ENCODE measurements at regions not wholly inside any gene's neighbourhood (a gene's known extent, or its start where the extent isn't known, plus 50 kb on each side); places are given as distances from the start of the nearest gene placed in this dataset.

DNA sequence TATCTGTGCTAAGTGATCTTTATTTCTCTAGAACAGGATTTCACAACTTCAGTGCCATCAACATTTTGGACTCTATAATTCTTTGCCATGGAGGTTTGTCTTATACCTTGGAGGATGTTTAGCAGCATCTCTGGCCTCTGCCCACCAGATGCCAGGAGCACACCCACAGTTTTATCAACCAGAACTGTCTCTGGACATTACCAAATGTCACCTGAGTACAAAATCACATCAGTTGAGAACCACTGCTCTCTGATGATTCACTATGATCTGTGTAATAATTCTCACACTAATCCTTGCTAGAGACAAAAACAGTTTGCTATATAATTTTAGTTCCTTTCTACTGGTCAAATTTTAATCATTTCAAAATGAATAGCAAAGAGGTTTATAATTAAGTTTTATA is 102.8 kb upstream of the AMZ2 start (continued):
- no peak for TF ChIP-seq CBX8 (IDR thresholded peaks at IDR 0.05; ENCODE audit: borderline replicate concordance, low read depth, low read length)
- no peak for TF ChIP-seq POU5F1 (IDR thresholded peaks at IDR 0.05; ENCODE audit: low read depth, low read length)
- TF ChIP-seq, protein P1, sequence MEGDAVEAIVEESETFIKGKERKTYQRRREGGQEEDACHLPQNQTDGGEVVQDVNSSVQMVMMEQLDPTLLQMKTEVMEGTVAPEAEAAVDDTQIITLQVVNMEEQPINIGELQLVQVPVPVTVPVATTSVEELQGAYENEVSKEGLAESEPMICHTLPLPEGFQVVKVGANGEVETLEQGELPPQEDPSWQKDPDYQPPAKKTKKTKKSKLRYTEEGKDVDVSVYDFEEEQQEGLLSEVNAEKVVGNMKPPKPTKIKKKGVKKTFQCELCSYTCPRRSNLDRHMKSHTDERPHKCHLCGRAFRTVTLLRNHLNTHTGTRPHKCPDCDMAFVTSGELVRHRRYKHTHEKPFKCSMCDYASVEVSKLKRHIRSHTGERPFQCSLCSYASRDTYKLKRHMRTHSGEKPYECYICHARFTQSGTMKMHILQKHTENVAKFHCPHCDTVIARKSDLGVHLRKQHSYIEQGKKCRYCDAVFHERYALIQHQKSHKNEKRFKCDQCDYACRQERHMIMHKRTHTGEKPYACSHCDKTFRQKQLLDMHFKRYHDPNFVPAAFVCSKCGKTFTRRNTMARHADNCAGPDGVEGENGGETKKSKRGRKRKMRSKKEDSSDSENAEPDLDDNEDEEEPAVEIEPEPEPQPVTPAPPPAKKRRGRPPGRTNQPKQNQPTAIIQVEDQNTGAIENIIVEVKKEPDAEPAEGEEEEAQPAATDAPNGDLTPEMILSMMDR (IDR thresholded peaks at IDR 0.05; ENCODE audit: control extremely low read depth in 1 of 3, insufficient read depth in 1 of 3, low read depth in 1 of 3, low read length in 3 of 3), result no peak
- TF ChIP-seq SP2 (IDR thresholded peaks at IDR 0.05; ENCODE audit: low read length), result no peak
- TF ChIP-seq NRF1 (IDR thresholded peaks at IDR 0.05; ENCODE audit: low read depth, low read length), result no peak

Data from H1 (cell line).